HG03460 (cell line): ENCODE measurements at regions not wholly inside any gene's neighbourhood (a gene's known extent, or its start where the extent isn't known, plus 50 kb on each side); places are given as distances from the start of the nearest gene placed in this dataset.
"Not testable (repeated sequence)": the region's sequence is repeated elsewhere in the genome, so short reads cannot be mapped to it uniquely, and the experiment has no call there.

Experiments
- ATAC-seq: cut with Tn5 transposase; IDR thresholded peaks from one replicate; pipeline ENCODE4 v1.9.1; 2021; ENCODE audit not compliant: unreplicated experiment

DNA sequence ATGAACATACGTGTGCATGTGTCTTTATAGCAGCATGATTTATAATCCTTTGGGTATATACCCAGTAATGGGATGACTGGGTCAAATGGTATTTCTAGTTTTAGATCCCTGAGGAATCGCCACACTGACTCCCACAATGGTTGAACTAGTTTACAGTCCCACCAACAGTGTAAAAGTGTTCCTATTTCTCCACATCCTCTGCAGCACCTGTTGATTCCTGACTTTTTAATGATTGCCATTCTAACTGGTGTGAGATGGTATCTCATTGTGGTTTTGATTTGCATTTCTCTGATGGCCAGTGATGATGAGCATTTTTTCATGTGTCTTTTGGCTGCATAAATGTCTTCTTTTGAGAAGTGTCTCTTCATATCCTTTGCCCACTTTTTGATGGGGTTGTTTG, 493.0 kb upstream of the PIK3R1 start:
- not testable (repeated sequence) for ATAC-seq

DNA sequence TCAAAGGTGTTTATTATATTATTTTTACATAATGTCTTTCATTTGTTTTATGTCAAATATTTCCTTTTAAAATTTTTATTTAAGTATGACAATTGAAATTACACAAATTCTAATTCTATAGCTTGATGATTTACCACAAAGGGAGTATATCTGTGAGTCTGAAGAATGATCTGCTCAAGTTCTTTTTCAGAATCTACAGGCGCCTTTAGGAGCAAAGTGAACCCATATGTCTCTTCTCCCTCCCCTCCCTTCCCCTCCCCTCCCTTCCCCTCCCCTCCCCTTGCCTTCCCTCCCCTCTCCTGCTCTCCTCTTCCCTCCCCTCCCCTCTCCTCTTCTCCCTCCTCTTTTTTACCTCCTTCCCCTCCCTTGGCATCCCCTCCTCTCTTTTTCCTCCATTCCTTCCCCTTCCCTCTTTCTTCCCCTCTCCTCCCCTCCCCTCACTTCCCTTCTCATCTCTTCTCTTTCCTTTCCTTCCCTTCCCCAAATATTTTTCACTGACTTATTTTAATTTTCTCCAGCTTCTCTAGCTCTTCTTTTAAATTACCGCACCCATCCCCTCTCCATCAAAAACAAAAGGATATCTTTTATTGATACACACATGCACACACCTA, 495.3 kb upstream of the PIK3R1 start:
- ATAC-seq = no peak

DNA sequence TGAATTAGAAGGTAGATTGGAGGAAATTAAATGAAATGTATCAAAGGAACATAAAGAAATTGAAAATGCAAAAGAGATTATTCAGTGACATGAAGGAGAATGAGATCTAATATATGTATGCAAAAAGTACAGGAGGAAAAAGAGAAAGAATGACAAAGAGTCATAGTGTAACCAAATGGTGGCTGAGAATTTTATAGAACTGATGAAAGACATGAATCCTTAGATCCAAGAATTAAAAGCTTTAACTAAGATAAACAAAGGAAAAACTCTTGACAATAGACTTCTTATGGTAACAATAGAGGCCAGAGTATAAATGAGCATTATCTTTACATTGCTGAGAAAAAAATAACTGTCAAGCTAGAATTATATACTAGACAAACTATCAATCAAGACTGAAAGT, 505.4 kb upstream of the CD180 start:
- ATAC-seq = no peak

GRCh38 chr5:67699560-67699959, 503.0 kb upstream of the CD180 start:
- ATAC-seq = no peak

DNA sequence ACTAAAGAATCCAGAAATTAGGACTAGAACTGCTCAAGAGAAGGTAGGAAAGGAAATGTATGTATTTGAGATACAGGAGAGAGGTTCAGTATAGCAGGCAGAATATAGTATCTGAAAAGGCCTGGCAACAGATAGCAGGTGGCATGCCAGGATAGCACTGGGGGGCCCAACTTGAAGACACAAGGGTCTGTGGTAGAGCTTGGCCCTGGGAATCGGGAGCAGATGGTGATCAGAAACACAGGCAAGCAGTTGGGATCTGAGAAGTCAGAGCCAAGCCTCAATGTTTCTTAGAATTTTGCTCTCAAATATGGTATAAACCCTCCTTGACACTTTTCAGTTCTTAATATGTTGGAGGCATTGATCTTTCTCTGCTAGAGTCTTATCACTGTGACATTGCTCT, 499.8 kb upstream of the CD180 start:
- no peak for ATAC-seq

DNA sequence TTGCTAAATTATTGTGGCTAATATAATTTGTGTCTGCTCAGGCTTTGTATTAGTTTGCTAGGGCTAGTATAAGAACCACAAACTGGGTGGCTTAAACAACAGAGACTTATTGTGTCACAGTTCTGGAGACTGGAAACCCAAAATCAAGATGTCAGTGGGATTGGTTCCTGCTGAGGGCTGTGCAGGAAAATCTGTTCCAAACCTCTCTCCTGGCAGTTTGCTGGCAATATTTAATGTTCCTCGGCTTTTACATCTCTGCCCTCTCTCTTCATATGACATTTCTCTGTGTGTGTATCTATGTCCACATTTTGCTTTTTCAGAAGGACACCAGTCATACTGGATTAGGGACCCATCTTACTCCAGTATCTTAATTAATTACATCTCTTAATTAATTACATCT, 498.8 kb upstream of the CD180 start:
- no peak for ATAC-seq

- no peak for ATAC-seq
These were observed 498.2 kb upstream of the CD180 start for GRCh38 chr5:67694810-67695191.

DNA sequence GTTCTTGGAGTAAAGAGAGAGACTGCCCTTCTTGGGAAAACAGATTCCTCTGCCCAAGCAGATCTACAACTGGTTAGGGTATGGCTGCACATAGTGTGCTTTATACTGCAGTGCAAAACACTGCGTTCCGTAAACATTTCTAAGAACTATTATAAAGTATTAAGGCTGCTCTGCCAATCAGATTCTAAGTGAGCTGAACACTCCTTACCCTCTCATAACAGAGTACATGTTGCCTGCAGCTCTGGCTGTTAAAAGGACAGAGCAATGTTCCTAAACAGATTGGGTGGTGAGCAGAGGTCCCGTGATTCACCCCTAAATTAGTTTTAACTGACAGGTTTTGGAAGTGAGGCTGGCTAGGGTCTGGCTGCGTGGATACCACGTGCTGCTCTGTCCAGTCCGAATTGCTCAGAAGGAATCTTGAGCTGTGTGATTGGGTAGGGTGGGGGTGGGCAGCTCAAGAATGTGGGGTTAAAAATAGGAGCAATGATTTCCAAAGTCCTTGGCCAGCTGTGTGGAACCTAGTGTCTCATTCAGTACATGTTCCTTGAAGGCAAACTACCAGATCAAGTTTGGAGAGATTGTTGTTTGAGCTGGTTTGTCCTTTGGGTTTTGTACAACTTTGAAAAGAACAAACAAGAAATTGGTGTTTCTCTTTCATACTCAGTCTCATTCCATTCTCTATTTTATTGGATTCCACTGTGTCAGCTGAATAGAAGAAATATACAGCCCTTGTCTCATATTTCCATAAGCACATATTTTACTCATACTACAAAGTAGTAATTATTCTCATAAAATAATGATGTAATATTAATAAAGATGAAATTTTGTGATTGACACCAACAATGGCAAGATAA, 497.6 kb upstream of the CD180 start:
- ATAC-seq = no peak

- no peak for ATAC-seq
These were observed 490.1 kb upstream of the CD180 start for GRCh38 chr5:67686746-67687145.

- no peak for ATAC-seq
These were observed 485.1 kb upstream of the CD180 start for GRCh38 chr5:67681703-67682102.

DNA sequence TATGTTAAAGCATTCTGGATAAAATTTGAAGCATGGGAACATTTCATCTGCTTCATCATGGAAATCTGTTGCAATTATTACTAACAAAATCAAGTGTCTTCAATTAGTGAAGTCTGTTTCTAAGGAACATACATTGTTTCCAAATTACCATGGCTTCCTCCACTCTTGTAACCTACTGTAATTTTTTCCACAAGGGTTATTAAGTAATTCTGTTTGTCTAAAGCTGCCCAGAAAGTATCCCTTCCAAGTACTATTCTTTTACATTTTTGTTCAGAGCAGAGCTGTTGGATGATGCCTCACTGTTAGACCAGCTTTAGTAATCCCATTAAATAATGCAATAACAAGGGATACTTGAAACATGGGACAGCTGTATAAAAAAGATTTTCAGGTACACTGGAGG, 483.5 kb upstream of the CD180 start:
- no peak for ATAC-seq

GRCh38 chr5:67679184-67679841, 482.7 kb upstream of the CD180 start:
- no peak for ATAC-seq

DNA sequence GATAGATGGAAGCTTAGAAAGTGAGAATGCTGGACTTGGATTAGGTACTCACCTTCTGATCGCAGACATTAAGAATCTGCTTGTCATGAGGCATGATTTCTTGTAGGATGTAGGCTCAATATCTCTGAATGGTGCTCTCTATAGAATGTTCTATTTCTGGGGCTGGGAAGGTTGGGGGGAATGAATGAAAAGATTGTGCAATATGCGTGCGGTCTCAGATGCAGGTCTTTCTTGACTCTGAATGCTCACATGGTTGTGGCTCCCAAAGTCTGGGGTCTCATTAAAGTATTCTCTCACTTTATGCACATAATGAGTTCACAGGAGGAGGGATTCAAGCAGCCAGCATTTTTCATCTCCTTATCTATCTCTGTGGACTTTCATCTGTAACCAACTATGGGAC, 482.0 kb upstream of the CD180 start:
- ATAC-seq = no peak

- ATAC-seq = no peak
These were observed 480.9 kb upstream of the CD180 start for GRCh38 chr5:67677422-67677970.

DNA sequence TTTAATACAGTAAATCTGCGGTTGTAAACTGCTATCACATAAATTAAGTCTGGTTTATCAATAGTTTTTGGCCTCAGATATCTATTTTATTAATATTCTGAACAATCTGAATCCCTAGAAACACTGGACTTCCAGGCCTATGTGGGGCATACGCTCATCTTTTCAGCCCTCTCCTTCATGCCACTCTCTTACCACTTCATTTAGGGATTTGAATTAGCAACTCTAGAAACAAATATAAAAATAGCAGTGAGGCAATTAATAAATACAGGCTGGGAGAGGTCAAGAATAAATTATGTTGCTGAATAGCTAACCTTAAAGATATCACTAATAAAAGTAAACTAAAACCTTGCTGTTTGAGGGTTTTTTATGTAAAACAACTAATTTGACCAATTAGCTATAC, 480.3 kb upstream of the CD180 start:
- ATAC-seq = no peak

- ATAC-seq = no peak
These were observed 477.6 kb upstream of the CD180 start for GRCh38 chr5:67674159-67674655.

GRCh38 chr5:67673618-67674017, 477.0 kb upstream of the CD180 start:
- ATAC-seq = no peak

DNA sequence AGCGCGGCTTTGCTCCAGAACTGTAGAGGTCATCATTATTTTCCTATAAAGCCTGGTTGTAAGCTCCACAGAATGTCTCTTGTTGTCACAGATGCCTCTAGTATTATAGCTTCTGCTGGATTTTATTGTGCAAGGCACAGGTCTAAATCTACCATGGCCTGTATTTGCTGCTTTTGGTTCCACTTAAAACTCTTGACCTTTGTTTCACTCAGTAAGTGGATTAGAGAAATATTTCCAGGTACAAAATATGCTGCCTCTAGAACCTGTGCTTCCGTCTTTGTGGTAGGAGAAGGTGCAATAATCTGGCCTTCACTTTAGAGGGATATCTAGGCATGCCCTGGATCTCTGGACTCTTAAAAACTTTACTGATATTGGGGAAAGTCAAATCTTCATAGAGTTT, 476.6 kb upstream of the CD180 start:
- ATAC-seq = no peak

DNA sequence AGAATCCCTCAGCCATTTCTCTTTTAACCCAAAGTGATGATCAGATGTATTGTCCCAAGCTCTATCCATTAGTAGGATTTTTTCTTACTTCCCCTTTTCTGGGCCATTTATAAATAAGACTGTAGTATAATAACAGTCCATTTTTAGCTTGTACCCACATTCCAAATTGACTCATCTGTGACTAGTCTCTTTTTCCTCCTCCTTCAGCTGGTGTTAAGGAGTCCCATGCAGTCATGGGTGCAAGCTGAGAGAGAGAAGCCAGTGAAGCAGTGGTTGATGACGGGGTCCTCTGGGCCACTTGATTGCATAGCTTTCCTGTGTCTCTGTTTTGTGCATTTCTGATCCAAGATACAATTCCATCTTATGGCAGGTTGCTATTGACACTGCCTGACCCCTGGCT, 476.0 kb upstream of the CD180 start:
- no peak for ATAC-seq

DNA sequence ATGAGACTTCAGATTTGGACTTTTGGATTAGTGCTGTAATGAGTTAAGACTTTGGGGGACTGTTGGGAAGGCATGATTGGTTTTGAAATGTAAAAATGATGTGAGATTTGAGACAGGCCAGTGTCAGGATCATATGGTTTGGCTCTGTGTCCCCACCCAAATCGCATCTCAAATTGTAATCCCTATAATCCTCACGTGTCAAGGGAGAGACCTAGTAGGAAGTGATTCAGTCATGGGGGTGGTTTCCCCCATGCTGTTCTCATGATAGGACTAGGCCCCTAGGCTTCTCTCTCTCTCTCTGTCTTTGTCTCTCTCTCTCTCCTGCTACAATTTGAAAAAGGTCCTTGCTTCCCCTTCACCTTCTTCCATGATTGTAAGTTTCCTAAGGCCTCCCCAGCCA, 473.3 kb upstream of the CD180 start:
- no peak for ATAC-seq

DNA sequence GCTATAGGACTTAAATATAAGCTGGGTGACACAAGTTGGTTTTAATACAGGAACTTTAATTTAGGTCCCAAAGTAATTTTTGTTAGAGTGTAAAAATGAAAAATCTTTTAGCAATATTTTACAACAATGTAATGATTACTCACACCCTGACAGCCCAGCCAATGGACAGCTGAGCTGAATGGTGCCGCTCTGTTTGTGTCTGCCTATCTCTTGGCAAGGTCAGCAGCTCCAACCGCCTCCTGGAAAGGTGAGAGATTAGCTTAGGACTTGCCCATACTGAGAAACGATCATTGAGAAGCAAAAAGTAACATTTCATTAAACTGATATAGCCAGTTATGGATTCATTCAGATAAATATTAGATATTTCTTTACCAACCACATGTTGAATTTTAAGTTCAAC, 463.6 kb upstream of the CD180 start:
- ATAC-seq = no peak

DNA sequence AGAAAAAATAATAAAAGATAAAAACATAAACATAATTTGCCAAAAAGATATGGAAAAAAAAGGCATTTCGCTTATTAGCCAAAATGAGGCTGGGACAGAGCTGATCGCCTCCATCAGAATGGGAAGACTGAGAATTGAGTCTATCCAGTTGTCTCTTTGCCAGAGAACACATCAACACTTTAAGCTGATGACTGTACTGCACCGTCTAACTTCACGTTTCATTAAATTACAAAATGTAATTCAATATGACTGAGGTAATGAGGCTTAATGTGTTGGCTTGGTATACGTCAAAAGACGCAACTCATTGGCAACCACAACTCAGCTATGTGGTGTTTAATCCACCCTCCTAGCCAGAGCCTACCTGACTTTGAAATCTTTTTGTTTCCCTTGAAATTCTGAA, 462.7 kb upstream of the CD180 start:
- ATAC-seq = no peak
